Vagina (tissue), 2 donors: ENCODE measurements at regions not wholly inside any gene's neighbourhood (a gene's known extent, or its start where the extent isn't known, plus 50 kb on each side); places are given as distances from the start of the nearest gene placed in this dataset.

Experiments
- DNase-seq, 2 donors: peaks; one replicate each; pipeline ENCODE4 v3.0.0-alpha.2; 2017; ENCODE audit errors: extremely low spot score in 2 of 2
- H3K27ac ChIP-seq: fragments of 200-600 bp; sonication (generic); one replicate; pipeline ENCODE4 v1.5.1; 2019
- H3K27me3 ChIP-seq: fragments of 200-600 bp; sonication (generic); one replicate; pipeline ENCODE4 v1.5.1; 2019
- H3K36me3 ChIP-seq, 2 donors: fragments of 200-600 bp; sonication (generic); one replicate each; pipeline ENCODE4 v1.5.1; 2017 to 2019
- H3K4me1 ChIP-seq: fragments of 200-600 bp; sonication (generic); one replicate; pipeline ENCODE4 v1.5.1; 2019
- H3K4me3 ChIP-seq, 2 donors: fragments of 200-600 bp; sonication (generic); 1 replicate in 1 of 2; 2 replicates in 1 of 2; pipeline ENCODE4 v1.5.1; 2016 to 2019
- H3K9me3 ChIP-seq: fragments of 200-600 bp; sonication (generic); one replicate; pipeline ENCODE4 v1.5.1; 2019
- CTCF ChIP-seq, 3 experiments: fragments of 450-650 bp in 2 of 3; fragments of 200-600 bp in 1 of 3; sonication (generic) in 1 of 3; IDR thresholded peaks; one replicate each; pipeline ENCODE4 v1.5.1; 2017 to 2019; ENCODE audit warnings: antibody characterized with exemption in 3 of 3, mild to moderate bottlenecking in 2 of 3, moderate library complexity in 2 of 3
- POLR2A ChIP-seq, 2 donors: fragments of 450-650 bp; IDR thresholded peaks; one replicate each; pipeline ENCODE4 v1.6.1; 2017; ENCODE audit warnings: antibody characterized with exemption in 2 of 2, mild to moderate bottlenecking in 2 of 2, moderate library complexity in 2 of 2
- POLR2AphosphoS5 ChIP-seq, 2 donors: sonication (generic); formaldehyde crosslinking; IDR thresholded peaks; one replicate each; pipeline ENCODE4 v1.9.0; 2017; ENCODE audit warnings: antibody characterized with exemption in 2 of 2, mild to moderate bottlenecking in 2 of 2, low read depth in 1 of 2; ENCODE audit not compliant: insufficient read depth in 1 of 2
- intact Hi-C: fragments of 100-400 bp; cut with DNase I; formaldehyde crosslinking; loops from one replicate; pipeline ENCODE4 v1.15.1; 2023

- Histone ChIP-seq H3K4me3 (no peak overlapping the region), H3K27ac (no peak overlapping the region), H3K4me1 (no peaks in the 10 kb centered on the region), H3K36me3 (no peaks in the 10 kb centered on the region), H3K9me3 (no peaks in the 10 kb centered on the region), H3K27me3 (no peaks in the 10 kb centered on the region)
- intact Hi-C loops, result no loop called here
- TF ChIP-seq CTCF (IDR thresholded peaks at IDR 0.05), result no peak
- TF ChIP-seq POLR2AphosphoS5 (IDR thresholded peaks at IDR 0.05; ENCODE audit: insufficient read depth in 1 of 2, low read depth in 1 of 2), result no peak
- TF ChIP-seq POLR2A (IDR thresholded peaks at IDR 0.05), result no peak
- DNase-seq, result no peak
Observed at GRCh38 chr10:64288404-64288803, 767.2 kb downstream of the REEP3 start.

- H3K4me1 ChIP-seq, result no peaks in the 10 kb centered on the region
- intact Hi-C loops, result no loop called here
- no peaks in the 10 kb centered on the region for H3K27me3 ChIP-seq
- DNase-seq, result no peak
- no peaks in the 10 kb centered on the region for H3K9me3 ChIP-seq
- no peak overlapping the region for H3K27ac ChIP-seq
- no peaks in the 10 kb centered on the region for H3K36me3 ChIP-seq
- TF ChIP-seq CTCF (IDR thresholded peaks at IDR 0.05) (no peak), POLR2A (IDR thresholded peaks at IDR 0.05) (no peak), POLR2AphosphoS5 (IDR thresholded peaks at IDR 0.05; ENCODE audit: insufficient read depth in 1 of 2, low read depth in 1 of 2) (no peak)
- no peak overlapping the region for H3K4me3 ChIP-seq
Observed at GRCh38 chr10:64303566-64303965, 782.4 kb downstream of the REEP3 start.

- Histone ChIP-seq H3K9me3 (no peaks in the 10 kb centered on the region), H3K27me3 (no peaks in the 10 kb centered on the region), H3K4me1 (no peaks in the 10 kb centered on the region), H3K27ac (no peak overlapping the region), H3K4me3 (no peak overlapping the region), H3K36me3 (no peaks in the 10 kb centered on the region)
- intact Hi-C loops, result no loop called here
- no peak for DNase-seq
- no peak for TF ChIP-seq POLR2AphosphoS5 (IDR thresholded peaks at IDR 0.05; ENCODE audit: insufficient read depth in 1 of 2, low read depth in 1 of 2)
- no peak for TF ChIP-seq POLR2A (IDR thresholded peaks at IDR 0.05)
- TF ChIP-seq CTCF (IDR thresholded peaks at IDR 0.05), result no peak
Observed at GRCh38 chr10:64306729-64307327, 785.6 kb downstream of the REEP3 start.

GRCh38 chr10:64312876-64313275, 791.7 kb downstream of the REEP3 start:
- TF ChIP-seq POLR2AphosphoS5 (IDR thresholded peaks at IDR 0.05; ENCODE audit: insufficient read depth in 1 of 2, low read depth in 1 of 2) (no peak), POLR2A (IDR thresholded peaks at IDR 0.05) (no peak), CTCF (IDR thresholded peaks at IDR 0.05) (no peak)
- no peak for DNase-seq
- Histone ChIP-seq H3K27ac (no peak overlapping the region), H3K9me3 (no peaks in the 10 kb centered on the region), H3K4me3 (no peak overlapping the region), H3K27me3 (no peaks in the 10 kb centered on the region), H3K4me1 (no peaks in the 10 kb centered on the region), H3K36me3 (no peaks in the 10 kb centered on the region)
- intact Hi-C loops, result no loop called here

GRCh38 chr10:64313967-64314366, 792.8 kb downstream of the REEP3 start:
- Histone ChIP-seq H3K27me3 (no peaks in the 10 kb centered on the region), H3K4me1 (no peaks in the 10 kb centered on the region), H3K36me3 (no peaks in the 10 kb centered on the region), H3K27ac (no peak overlapping the region), H3K9me3 (no peaks in the 10 kb centered on the region), H3K4me3 (no peak overlapping the region)
- no peak for TF ChIP-seq CTCF (IDR thresholded peaks at IDR 0.05)
- TF ChIP-seq POLR2A (IDR thresholded peaks at IDR 0.05), result no peak
- no peak for TF ChIP-seq POLR2AphosphoS5 (IDR thresholded peaks at IDR 0.05; ENCODE audit: insufficient read depth in 1 of 2, low read depth in 1 of 2)
- intact Hi-C loops, result no loop called here
- no peak for DNase-seq
